Peyer's patch (tissue), 4 donors: ENCODE measurements at regions not wholly inside any gene's neighbourhood (a gene's known extent, or its start where the extent isn't known, plus 50 kb on each side); places are given as distances from the start of the nearest gene placed in this dataset.

ENCODE experiments used
- POLR2A ChIP-seq, 2 donors: fragments of 450-650 bp; IDR thresholded peaks; one replicate each; pipeline ENCODE4 v1.5.1; 2017; ENCODE audit warnings: antibody characterized with exemption in 2 of 2, mild to moderate bottlenecking in 2 of 2, moderate library complexity in 2 of 2
- TF ChIP-seq, protein P1 (sequence below), 6 experiments: fragments of 450-650 bp in 4 of 6; fragments of 200-600 bp in 2 of 6; sonication (generic) in 1 of 6; IDR thresholded peaks; one replicate each; pipeline ENCODE4 v1.5.1; 2017 to 2019; ENCODE audit warnings: antibody characterized with exemption in 6 of 6, mild to moderate bottlenecking in 3 of 6, moderate library complexity in 1 of 6

DNA sequence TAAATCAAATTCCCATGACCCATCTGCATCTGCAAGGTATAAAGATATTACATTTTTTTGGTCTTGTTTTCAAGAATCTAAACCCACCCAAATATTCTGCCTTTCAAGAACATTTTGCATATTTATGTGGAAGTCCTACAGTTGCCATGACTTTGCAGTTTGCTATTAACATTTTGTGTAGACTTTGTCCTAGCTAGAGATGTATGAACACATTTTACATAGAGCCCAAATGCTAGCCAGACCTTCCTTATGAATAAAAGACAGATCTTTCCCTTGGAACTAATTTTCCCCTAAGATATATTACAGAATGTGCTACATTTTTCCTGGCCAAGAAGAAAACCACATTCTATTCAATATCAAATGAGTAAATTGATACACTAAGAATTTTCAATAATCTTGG is 772.5 kb downstream of the KCNA4 start:
- TF ChIP-seq, protein P1, sequence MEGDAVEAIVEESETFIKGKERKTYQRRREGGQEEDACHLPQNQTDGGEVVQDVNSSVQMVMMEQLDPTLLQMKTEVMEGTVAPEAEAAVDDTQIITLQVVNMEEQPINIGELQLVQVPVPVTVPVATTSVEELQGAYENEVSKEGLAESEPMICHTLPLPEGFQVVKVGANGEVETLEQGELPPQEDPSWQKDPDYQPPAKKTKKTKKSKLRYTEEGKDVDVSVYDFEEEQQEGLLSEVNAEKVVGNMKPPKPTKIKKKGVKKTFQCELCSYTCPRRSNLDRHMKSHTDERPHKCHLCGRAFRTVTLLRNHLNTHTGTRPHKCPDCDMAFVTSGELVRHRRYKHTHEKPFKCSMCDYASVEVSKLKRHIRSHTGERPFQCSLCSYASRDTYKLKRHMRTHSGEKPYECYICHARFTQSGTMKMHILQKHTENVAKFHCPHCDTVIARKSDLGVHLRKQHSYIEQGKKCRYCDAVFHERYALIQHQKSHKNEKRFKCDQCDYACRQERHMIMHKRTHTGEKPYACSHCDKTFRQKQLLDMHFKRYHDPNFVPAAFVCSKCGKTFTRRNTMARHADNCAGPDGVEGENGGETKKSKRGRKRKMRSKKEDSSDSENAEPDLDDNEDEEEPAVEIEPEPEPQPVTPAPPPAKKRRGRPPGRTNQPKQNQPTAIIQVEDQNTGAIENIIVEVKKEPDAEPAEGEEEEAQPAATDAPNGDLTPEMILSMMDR (IDR thresholded peaks at IDR 0.05) = no peak
- TF ChIP-seq POLR2A (IDR thresholded peaks at IDR 0.05) = no peak
